Loucy (cell line): ENCODE measurements at regions not wholly inside any gene's neighbourhood (a gene's known extent, or its start where the extent isn't known, plus 50 kb on each side); places are given as distances from the start of the nearest gene placed in this dataset.

Experiments
- H2AFZ ChIP-seq: fragments of 200-600 bp; sonication (generic); 2 replicates; pipeline ENCODE4 v1.6.0; 2016; ENCODE audit warnings: antibody characterized with exemption, mild to moderate bottlenecking, low read length, moderate library complexity
- H3F3A ChIP-seq: fragments of 200-600 bp; 2 replicates; pipeline ENCODE4 v1.6.0; 2016; ENCODE audit warnings: antibody characterized with exemption, low read depth, mild to moderate bottlenecking
- H3K27me3 ChIP-seq: fragments of 200-600 bp; sonication (generic); 2 replicates; pipeline ENCODE4 v1.6.1; 2014; ENCODE audit warnings: low read length, mild to moderate bottlenecking; ENCODE audit not compliant: insufficient read depth, poor library complexity, severe bottlenecking
- H3K36me3 ChIP-seq: fragments of 200-600 bp; sonication (generic); 2 replicates; pipeline ENCODE4 v1.6.1; 2016; ENCODE audit warnings: low read length; ENCODE audit not compliant: insufficient read depth
- H3K4me1 ChIP-seq: fragments of 200-600 bp; sonication (generic); 2 replicates; pipeline ENCODE4 v1.5.1; 2014; ENCODE audit warnings: low read length, mild to moderate bottlenecking; ENCODE audit not compliant: insufficient read depth, poor library complexity, severe bottlenecking
- H3K4me2 ChIP-seq: fragments of 200-600 bp; sonication (generic); 2 replicates; pipeline ENCODE4 v1.6.0; 2014; ENCODE audit warnings: antibody characterized with exemption, low read length, low read depth, mild to moderate bottlenecking; ENCODE audit not compliant: poor library complexity, severe bottlenecking
- H3K4me3 ChIP-seq: fragments of 200-600 bp; sonication (generic); 2 replicates; pipeline ENCODE4 v1.5.1; 2014; ENCODE audit warnings: low read length, mild to moderate bottlenecking, mixed read lengths; ENCODE audit not compliant: poor library complexity, severe bottlenecking
- H3K79me2 ChIP-seq: fragments of 200-600 bp; sonication (generic); 2 replicates; pipeline ENCODE4 v1.6.1; 2014; ENCODE audit warnings: low read length; ENCODE audit not compliant: insufficient read depth
- H3K9ac ChIP-seq: fragments of 200-600 bp; sonication (generic); 2 replicates; pipeline ENCODE4 v1.6.0; 2014; ENCODE audit warnings: mild to moderate bottlenecking, low read depth, low read length, moderate library complexity; ENCODE audit not compliant: poor library complexity, severe bottlenecking
- H3K9me2 ChIP-seq: fragments of 200-600 bp; sonication (generic); replicated peaks from 2 replicates; pipeline ENCODE4 v1.6.1; 2016; ENCODE audit warnings: low read depth, low read length, mixed read lengths
- H3K9me3 ChIP-seq: fragments of 200-600 bp; sonication (generic); 2 replicates; pipeline ENCODE4 v1.6.1; 2014; ENCODE audit warnings: mild to moderate bottlenecking, antibody characterized with exemption, low read length, low read depth; ENCODE audit not compliant: insufficient read depth
- H4K20me1 ChIP-seq: fragments of 200-600 bp; sonication (generic); 2 replicates; pipeline ENCODE4 v1.6.0; 2014; ENCODE audit warnings: antibody characterized with exemption, low read length, mild to moderate bottlenecking; ENCODE audit not compliant: insufficient read depth, poor library complexity, severe bottlenecking
- EZH2phosphoT487 ChIP-seq: fragments of 200-600 bp; IDR thresholded peaks from 2 replicates; pipeline ENCODE4 v1.6.1; 2018; ENCODE audit warnings: antibody characterized with exemption, mild to moderate bottlenecking, moderate library complexity, borderline replicate concordance
- TF ChIP-seq, protein P1 (sequence below): fragments of 200-600 bp; sonication (generic); conservative IDR thresholded peaks from 2 replicates; pipeline ENCODE4 v1.5.1; 2014; ENCODE audit warnings: mild to moderate bottlenecking, antibody characterized with exemption, low read length

DNA sequence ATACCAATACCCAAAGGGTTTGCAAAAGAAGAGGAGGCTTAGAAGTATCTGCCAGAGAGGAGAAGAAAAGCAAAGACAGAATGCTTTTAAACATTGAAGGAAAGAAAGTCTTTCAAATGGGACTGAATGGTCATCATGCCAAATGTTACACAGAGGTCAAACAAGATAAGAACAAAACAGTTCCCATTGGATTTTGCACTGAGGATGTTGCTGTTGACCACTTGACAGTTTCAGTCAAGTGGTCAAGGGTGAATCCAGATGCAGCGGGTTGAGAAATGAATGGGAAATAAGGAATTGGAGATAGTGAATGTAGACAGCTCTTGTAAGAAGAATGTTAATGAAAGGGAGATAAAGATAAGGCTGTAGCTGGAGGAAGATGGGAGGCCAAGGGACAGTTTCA is 64.8 kb upstream of the FGG start:
- Histone ChIP-seq H3K4me3 (no peak overlapping the region), H3K9me3 (no peaks in the 10 kb centered on the region), H3K4me1 (no peaks in the 10 kb centered on the region), H3K9me2 (no peaks in the 10 kb centered on the region), H2AFZ (no peak overlapping the region), H3K79me2 (no peaks in the 10 kb centered on the region), H3K36me3 (no peaks in the 10 kb centered on the region), H3F3A (no peaks in the 10 kb centered on the region), H3K4me2 (no peak overlapping the region), H3K9ac (no peak overlapping the region), H4K20me1 (no peaks in the 10 kb centered on the region), H3K27me3 (no peaks in the 10 kb centered on the region)
- TF ChIP-seq, protein P1, sequence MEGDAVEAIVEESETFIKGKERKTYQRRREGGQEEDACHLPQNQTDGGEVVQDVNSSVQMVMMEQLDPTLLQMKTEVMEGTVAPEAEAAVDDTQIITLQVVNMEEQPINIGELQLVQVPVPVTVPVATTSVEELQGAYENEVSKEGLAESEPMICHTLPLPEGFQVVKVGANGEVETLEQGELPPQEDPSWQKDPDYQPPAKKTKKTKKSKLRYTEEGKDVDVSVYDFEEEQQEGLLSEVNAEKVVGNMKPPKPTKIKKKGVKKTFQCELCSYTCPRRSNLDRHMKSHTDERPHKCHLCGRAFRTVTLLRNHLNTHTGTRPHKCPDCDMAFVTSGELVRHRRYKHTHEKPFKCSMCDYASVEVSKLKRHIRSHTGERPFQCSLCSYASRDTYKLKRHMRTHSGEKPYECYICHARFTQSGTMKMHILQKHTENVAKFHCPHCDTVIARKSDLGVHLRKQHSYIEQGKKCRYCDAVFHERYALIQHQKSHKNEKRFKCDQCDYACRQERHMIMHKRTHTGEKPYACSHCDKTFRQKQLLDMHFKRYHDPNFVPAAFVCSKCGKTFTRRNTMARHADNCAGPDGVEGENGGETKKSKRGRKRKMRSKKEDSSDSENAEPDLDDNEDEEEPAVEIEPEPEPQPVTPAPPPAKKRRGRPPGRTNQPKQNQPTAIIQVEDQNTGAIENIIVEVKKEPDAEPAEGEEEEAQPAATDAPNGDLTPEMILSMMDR = no peak
- TF ChIP-seq EZH2phosphoT487 = no peak

DNA sequence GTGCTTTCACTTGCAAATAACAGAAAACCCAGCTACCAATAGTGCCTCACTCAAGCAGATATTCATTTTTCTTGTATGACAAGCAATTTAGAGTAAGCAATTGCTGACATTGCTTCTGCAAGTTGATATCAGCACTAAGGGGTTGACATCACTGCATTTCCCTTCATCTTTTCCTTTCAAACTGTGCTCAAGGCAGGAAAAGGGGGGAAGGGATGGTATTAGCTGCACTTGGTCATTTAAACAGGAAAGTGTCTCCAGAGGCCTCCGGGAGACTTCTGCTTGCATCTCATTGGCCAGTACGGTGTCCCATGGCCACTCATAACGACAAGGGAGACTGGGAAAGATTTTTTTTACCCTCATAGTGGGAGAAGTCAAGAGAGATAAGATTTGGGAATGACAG is 65.5 kb upstream of the FGG start:
- H3K9me2 ChIP-seq = no peaks in the 10 kb centered on the region
- no peaks in the 10 kb centered on the region for H3F3A ChIP-seq
- H3K9me3 ChIP-seq = no peaks in the 10 kb centered on the region

DNA sequence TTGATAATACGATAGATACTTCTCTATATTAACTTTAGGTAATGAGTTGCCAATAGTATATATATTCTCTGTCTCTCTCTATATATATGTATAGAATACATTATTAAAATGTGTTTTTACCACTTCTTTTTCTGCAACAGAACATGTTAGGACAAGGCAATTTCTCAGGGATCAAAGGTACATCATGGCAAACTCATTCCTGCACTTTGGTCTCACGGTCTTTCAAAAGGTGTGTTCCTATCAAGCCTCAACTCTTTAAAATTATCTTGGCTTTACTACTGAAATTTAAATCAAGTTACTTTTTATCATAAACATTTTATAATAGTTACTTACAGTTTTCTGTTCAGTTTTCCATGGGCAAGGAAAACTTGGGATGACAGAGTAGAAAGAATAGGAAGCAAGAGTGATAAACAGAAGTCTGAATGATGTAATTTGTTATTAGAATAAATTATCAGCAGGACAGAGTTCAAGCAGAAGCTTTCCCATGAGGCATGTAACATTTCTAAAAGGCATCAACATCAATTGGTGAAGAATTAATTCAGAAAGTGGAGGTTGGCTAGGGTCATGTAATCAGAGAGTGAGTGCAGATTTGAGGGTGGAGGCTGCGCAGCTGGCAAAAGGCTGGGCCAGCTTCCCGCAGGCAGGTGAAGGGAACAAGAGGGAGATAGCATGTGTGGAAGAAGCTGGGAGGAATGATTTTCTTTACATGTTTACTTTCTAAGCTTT is 59.7 kb upstream of the LRAT start:
- H3K9me2 ChIP-seq = no peaks in the 10 kb centered on the region
- H3K4me1 ChIP-seq = no peaks in the 10 kb centered on the region
- no peaks in the 10 kb centered on the region for H4K20me1 ChIP-seq
- no peaks in the 10 kb centered on the region for H3K9me3 ChIP-seq
- no peak overlapping the region for H2AFZ ChIP-seq
- no peaks in the 10 kb centered on the region for H3F3A ChIP-seq
- no peak overlapping the region for H3K4me2 ChIP-seq
- no peaks in the 10 kb centered on the region for H3K36me3 ChIP-seq
- H3K4me3 ChIP-seq = no peak overlapping the region
- no peak overlapping the region for H3K9ac ChIP-seq
- H3K27me3 ChIP-seq = no peaks in the 10 kb centered on the region
- no peaks in the 10 kb centered on the region for H3K79me2 ChIP-seq
- TF ChIP-seq EZH2phosphoT487 = no peak
- TF ChIP-seq, protein P1 = no peak

More for the DNA sequence above, 65.5 kb upstream of the FGG start:
- Histone ChIP-seq H3K27me3 (no peaks in the 10 kb centered on the region), H3K4me1 (no peaks in the 10 kb centered on the region), H4K20me1 (no peaks in the 10 kb centered on the region), H3K79me2 (no peaks in the 10 kb centered on the region), H2AFZ (no peak overlapping the region), H3K4me3 (no peak overlapping the region), H3K9ac (no peak overlapping the region), H3K36me3 (no peaks in the 10 kb centered on the region), H3K4me2 (no peak overlapping the region)
- TF ChIP-seq, protein P1 = no peak
- TF ChIP-seq EZH2phosphoT487 = no peak
